ENCODE measurements at regions not wholly inside any gene's neighbourhood (a gene's known extent, or its start where the extent isn't known, plus 50 kb on each side); places are given as distances from the start of the nearest gene placed in this dataset.

GRCh38 chr16:25419153-25419552 is 161.5 kb upstream of the ZKSCAN2 start:
- TF ChIP-seq, protein P1, sequence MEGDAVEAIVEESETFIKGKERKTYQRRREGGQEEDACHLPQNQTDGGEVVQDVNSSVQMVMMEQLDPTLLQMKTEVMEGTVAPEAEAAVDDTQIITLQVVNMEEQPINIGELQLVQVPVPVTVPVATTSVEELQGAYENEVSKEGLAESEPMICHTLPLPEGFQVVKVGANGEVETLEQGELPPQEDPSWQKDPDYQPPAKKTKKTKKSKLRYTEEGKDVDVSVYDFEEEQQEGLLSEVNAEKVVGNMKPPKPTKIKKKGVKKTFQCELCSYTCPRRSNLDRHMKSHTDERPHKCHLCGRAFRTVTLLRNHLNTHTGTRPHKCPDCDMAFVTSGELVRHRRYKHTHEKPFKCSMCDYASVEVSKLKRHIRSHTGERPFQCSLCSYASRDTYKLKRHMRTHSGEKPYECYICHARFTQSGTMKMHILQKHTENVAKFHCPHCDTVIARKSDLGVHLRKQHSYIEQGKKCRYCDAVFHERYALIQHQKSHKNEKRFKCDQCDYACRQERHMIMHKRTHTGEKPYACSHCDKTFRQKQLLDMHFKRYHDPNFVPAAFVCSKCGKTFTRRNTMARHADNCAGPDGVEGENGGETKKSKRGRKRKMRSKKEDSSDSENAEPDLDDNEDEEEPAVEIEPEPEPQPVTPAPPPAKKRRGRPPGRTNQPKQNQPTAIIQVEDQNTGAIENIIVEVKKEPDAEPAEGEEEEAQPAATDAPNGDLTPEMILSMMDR (optimal IDR thresholded peaks at IDR 0.05 in 1 of 3, IDR thresholded peaks at IDR 0.05 in 1 of 3, conservative IDR thresholded peaks at IDR 0.05 in 1 of 3; ENCODE audit: extremely low read depth in 1 of 3, insufficient read depth in 2 of 3, low read length in 3 of 3): no peak
- no peak for TF ChIP-seq EZH2 (IDR thresholded peaks at IDR 0.05; ENCODE audit: low read length)

All from keratinocyte (primary cell).